ENCODE measurements at regions not wholly inside any gene's neighbourhood (a gene's known extent, or its start where the extent isn't known, plus 50 kb on each side); places are given as distances from the start of the nearest gene placed in this dataset.

- Histone ChIP-seq H3K36me3 (ENCODE audit: control insufficient read depth, insufficient read depth, low read length) (no peaks in the 10 kb centered on the region), H3K9me3 (ENCODE audit: control insufficient read depth in 2 of 2, low read length in 2 of 2) (no peaks in the 10 kb centered on the region), H3K27me3 (ENCODE audit: control insufficient read depth, insufficient read depth, low read length) (no peaks in the 10 kb centered on the region), H3K4me1 (ENCODE audit: control insufficient read depth, insufficient read depth, low read length, poor library complexity, severe bottlenecking) (no peaks in the 10 kb centered on the region), H3K27ac (ENCODE audit: insufficient read depth, low read length, poor library complexity, severe bottlenecking) (no peak overlapping the region), H3K4me3 (ENCODE audit: low read depth, low read length) (no peak overlapping the region)
- H3K4me1 Mint-ChIP-seq = no peaks in the 10 kb centered on the region
- no peaks in the 10 kb centered on the region for H3K27me3 Mint-ChIP-seq
- no peak overlapping the region for H3K4me3 Mint-ChIP-seq
- DNase-seq = no peak
- ATAC-seq (ENCODE audit: low read depth in 2 of 2) = no peak
- H3K27ac Mint-ChIP-seq = no peak overlapping the region
- peaks cover 0 to 4% (median 1%) of the 10 kb centered on the region in 7 donors for H3K9me3 Mint-ChIP-seq
- no peaks in the 10 kb centered on the region for H3K36me3 Mint-ChIP-seq
Observed at GRCh38 chr5:93017849-93018248, 563.2 kb downstream of the NR2F1-AS1 start.

GRCh38 chr5:93017376-93017775 lies 563.6 kb downstream of the NR2F1-AS1 start:
- Mint-ChIP-seq H3K4me1 (no peaks in the 10 kb centered on the region), H3K27me3 (no peaks in the 10 kb centered on the region), H3K27ac (no peak overlapping the region), H3K9me3 (peaks cover 0 to 4% (median 2%) of the 10 kb centered on the region in 7 donors), H3K36me3 (no peaks in the 10 kb centered on the region), H3K4me3 (no peak overlapping the region)
- Histone ChIP-seq H3K27ac (ENCODE audit: insufficient read depth, low read length, poor library complexity, severe bottlenecking) (no peak overlapping the region), H3K27me3 (ENCODE audit: control insufficient read depth, insufficient read depth, low read length) (no peaks in the 10 kb centered on the region), H3K4me1 (ENCODE audit: control insufficient read depth, insufficient read depth, low read length, poor library complexity, severe bottlenecking) (no peaks in the 10 kb centered on the region), H3K9me3 (ENCODE audit: control insufficient read depth in 2 of 2, low read length in 2 of 2) (no peaks in the 10 kb centered on the region), H3K4me3 (ENCODE audit: low read depth, low read length) (no peak overlapping the region), H3K36me3 (ENCODE audit: control insufficient read depth, insufficient read depth, low read length) (no peaks in the 10 kb centered on the region)
- ATAC-seq (ENCODE audit: low read depth in 2 of 2) = no peak
- DNase-seq = no peak

- H3K9me3 ChIP-seq (ENCODE audit: control insufficient read depth in 2 of 2, low read length in 2 of 2) = no peaks in the 10 kb centered on the region
- H3K4me3 ChIP-seq (ENCODE audit: low read depth, low read length) = no peak overlapping the region
- Mint-ChIP-seq H3K27ac (no peak overlapping the region), H3K36me3 (no peaks in the 10 kb centered on the region), H3K9me3 (peaks cover 0 to 11% (median 2%) of the 10 kb centered on the region in 7 donors), H3K4me1 (no peaks in the 10 kb centered on the region), H3K4me3 (no peak overlapping the region), H3K27me3 (no peaks in the 10 kb centered on the region)
- no peak for ATAC-seq (ENCODE audit: low read depth in 2 of 2)
- H3K4me1 ChIP-seq (ENCODE audit: control insufficient read depth, insufficient read depth, low read length, poor library complexity, severe bottlenecking) = no peaks in the 10 kb centered on the region
- H3K27me3 ChIP-seq (ENCODE audit: control insufficient read depth, insufficient read depth, low read length) = no peaks in the 10 kb centered on the region
- DNase-seq = no peak
- H3K27ac ChIP-seq (ENCODE audit: insufficient read depth, low read length, poor library complexity, severe bottlenecking) = no peak overlapping the region
- H3K36me3 ChIP-seq (ENCODE audit: control insufficient read depth, insufficient read depth, low read length) = no peaks in the 10 kb centered on the region
Observed at GRCh38 chr5:93010616-93011015, 570.4 kb downstream of the NR2F1-AS1 start.

DNA sequence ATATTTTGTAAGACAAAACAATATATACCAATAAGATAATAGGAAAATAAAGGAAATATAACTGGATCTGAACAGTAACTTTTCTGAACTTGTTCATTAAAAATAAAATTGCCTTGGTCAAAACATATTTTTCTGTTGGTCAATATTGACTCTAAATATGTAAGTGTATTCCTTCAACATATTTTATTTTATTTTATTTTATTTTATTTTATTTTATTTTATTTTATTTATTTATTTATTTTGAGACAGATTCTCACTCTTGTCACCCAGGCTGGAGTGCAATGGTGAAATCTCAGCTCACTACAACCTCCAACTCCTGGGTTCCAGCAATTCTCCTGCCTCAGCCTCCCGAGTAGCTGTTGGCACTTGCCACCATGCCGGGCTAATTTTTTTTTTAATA lies 571.0 kb downstream of the NR2F1-AS1 start:
- Mint-ChIP-seq H3K4me3 (no peak overlapping the region), H3K27me3 (no peaks in the 10 kb centered on the region), H3K4me1 (no peaks in the 10 kb centered on the region), H3K27ac (no peak overlapping the region), H3K36me3 (no peaks in the 10 kb centered on the region), H3K9me3 (peaks cover 0 to 11% (median 0%) of the 10 kb centered on the region in 7 donors)
- Histone ChIP-seq H3K27me3 (ENCODE audit: control insufficient read depth, insufficient read depth, low read length) (no peaks in the 10 kb centered on the region), H3K36me3 (ENCODE audit: control insufficient read depth, insufficient read depth, low read length) (no peaks in the 10 kb centered on the region), H3K4me1 (ENCODE audit: control insufficient read depth, insufficient read depth, low read length, poor library complexity, severe bottlenecking) (no peaks in the 10 kb centered on the region), H3K4me3 (ENCODE audit: low read depth, low read length) (no peak overlapping the region), H3K9me3 (ENCODE audit: control insufficient read depth in 2 of 2, low read length in 2 of 2) (no peaks in the 10 kb centered on the region), H3K27ac (ENCODE audit: insufficient read depth, low read length, poor library complexity, severe bottlenecking) (no peak overlapping the region)
- ATAC-seq (ENCODE audit: low read depth in 2 of 2) (no peak), DNase-seq (no peak)

DNA sequence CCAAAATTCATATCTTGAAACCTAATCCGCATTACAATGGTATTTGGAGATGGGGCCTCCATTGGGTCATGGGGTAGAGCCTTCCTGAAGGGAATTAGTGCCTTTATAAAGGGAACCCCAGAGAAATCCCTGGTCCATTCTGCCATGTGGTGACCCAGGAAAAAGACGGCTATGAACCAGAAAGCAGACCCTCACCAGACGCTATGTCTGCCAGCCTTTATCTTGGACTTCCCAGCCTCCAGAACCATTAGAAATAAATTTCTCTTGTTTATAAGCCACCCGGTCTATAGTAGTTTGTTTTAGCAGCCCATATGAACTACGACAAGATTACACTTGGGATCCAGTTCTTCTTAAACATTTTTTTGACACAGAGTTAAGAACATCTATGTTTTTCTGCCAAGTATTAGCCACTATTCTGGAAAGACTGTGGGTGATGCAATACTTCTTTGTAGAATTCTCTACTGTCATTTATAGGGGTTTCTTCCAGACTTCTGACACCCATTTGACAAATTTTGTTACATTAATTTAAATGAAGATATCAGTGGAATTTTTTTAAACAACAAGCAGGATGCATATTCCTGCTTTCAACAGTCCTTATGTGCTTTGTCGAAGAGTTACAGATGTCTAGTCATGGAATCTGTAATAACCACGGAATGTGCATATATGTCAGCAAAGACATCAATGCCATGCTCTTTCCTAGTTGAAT lies 572.4 kb downstream of the NR2F1-AS1 start:
- peaks cover 0 to 7% (median 0%) of the 10 kb centered on the region in 7 donors for H3K9me3 Mint-ChIP-seq
- Histone ChIP-seq H3K36me3 (ENCODE audit: control insufficient read depth, insufficient read depth, low read length) (no peaks in the 10 kb centered on the region), H3K4me3 (ENCODE audit: low read depth, low read length) (no peak overlapping the region), H3K4me1 (ENCODE audit: control insufficient read depth, insufficient read depth, low read length, poor library complexity, severe bottlenecking) (no peaks in the 10 kb centered on the region), H3K27me3 (ENCODE audit: control insufficient read depth, insufficient read depth, low read length) (no peaks in the 10 kb centered on the region), H3K9me3 (ENCODE audit: control insufficient read depth in 2 of 2, low read length in 2 of 2) (no peaks in the 10 kb centered on the region), H3K27ac (ENCODE audit: insufficient read depth, low read length, poor library complexity, severe bottlenecking) (no peak overlapping the region)
- no peak overlapping the region for H3K27ac Mint-ChIP-seq
- H3K4me1 Mint-ChIP-seq = no peaks in the 10 kb centered on the region
- DNase-seq = no peak
- no peaks in the 10 kb centered on the region for H3K36me3 Mint-ChIP-seq
- no peaks in the 10 kb centered on the region for H3K27me3 Mint-ChIP-seq
- no peak overlapping the region for H3K4me3 Mint-ChIP-seq
- no peak for ATAC-seq (ENCODE audit: low read depth in 2 of 2)

- no peak overlapping the region for H3K27ac ChIP-seq (ENCODE audit: insufficient read depth, low read length, poor library complexity, severe bottlenecking)
- ATAC-seq (ENCODE audit: low read depth in 2 of 2) (no peak), DNase-seq (no peak)
- Mint-ChIP-seq H3K27ac (no peak overlapping the region), H3K27me3 (no peaks in the 10 kb centered on the region), H3K36me3 (no peaks in the 10 kb centered on the region), H3K4me3 (no peak overlapping the region), H3K9me3 (peaks cover 0 to 7% (median 0%) of the 10 kb centered on the region in 7 donors), H3K4me1 (no peaks in the 10 kb centered on the region)
- no peaks in the 10 kb centered on the region for H3K36me3 ChIP-seq (ENCODE audit: control insufficient read depth, insufficient read depth, low read length)
- H3K27me3 ChIP-seq (ENCODE audit: control insufficient read depth, insufficient read depth, low read length) = no peaks in the 10 kb centered on the region
- no peak overlapping the region for H3K4me3 ChIP-seq (ENCODE audit: low read depth, low read length)
- H3K9me3 ChIP-seq (ENCODE audit: control insufficient read depth in 2 of 2, low read length in 2 of 2) = no peaks in the 10 kb centered on the region
- H3K4me1 ChIP-seq (ENCODE audit: control insufficient read depth, insufficient read depth, low read length, poor library complexity, severe bottlenecking) = no peaks in the 10 kb centered on the region
Observed at GRCh38 chr5:93006915-93007314, 574.1 kb downstream of the NR2F1-AS1 start.

DNA sequence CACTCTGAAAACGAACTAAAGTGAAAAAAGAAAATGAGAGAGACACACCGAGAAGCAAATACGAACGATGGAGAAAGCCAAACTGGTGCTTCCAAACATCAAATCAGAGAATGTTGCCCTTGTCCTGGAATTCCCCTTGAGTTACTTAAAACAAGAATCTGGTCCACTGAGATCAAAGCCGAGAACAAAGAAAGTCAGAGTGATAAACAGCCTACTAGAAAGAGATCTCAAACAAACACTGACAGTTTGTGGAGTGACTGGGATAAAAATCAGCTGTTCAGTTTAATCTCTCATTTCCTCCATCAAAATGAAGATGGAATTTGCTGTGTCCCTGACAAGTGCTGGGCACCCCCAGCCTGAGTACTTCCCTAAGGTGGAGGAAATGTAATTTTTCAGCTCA lies 582.6 kb downstream of the NR2F1-AS1 start:
- no peaks in the 10 kb centered on the region for H3K27me3 Mint-ChIP-seq
- H3K27me3 ChIP-seq (ENCODE audit: control insufficient read depth, insufficient read depth, low read length) = no peaks in the 10 kb centered on the region
- H3K9me3 ChIP-seq (ENCODE audit: control insufficient read depth in 2 of 2, low read length in 2 of 2) = no peaks in the 10 kb centered on the region
- H3K36me3 ChIP-seq (ENCODE audit: control insufficient read depth, insufficient read depth, low read length) = no peaks in the 10 kb centered on the region
- H3K9me3 Mint-ChIP-seq = peaks cover 0 to 8% (median 4%) of the 10 kb centered on the region in 7 donors
- H3K4me1 ChIP-seq (ENCODE audit: control insufficient read depth, insufficient read depth, low read length, poor library complexity, severe bottlenecking) = no peaks in the 10 kb centered on the region
- no peak overlapping the region for H3K4me3 Mint-ChIP-seq
- no peak overlapping the region for H3K27ac Mint-ChIP-seq
- peaks cover 0 to 4% (median 0%) of the 10 kb centered on the region in 4 donors for H3K4me1 Mint-ChIP-seq
- no peak overlapping the region for H3K27ac ChIP-seq (ENCODE audit: insufficient read depth, low read length, poor library complexity, severe bottlenecking)
- no peaks in the 10 kb centered on the region for H3K36me3 Mint-ChIP-seq
- no peak for ATAC-seq (ENCODE audit: low read depth in 2 of 2)
- DNase-seq = no peak
- H3K4me3 ChIP-seq (ENCODE audit: low read depth, low read length) = no peak overlapping the region

DNA sequence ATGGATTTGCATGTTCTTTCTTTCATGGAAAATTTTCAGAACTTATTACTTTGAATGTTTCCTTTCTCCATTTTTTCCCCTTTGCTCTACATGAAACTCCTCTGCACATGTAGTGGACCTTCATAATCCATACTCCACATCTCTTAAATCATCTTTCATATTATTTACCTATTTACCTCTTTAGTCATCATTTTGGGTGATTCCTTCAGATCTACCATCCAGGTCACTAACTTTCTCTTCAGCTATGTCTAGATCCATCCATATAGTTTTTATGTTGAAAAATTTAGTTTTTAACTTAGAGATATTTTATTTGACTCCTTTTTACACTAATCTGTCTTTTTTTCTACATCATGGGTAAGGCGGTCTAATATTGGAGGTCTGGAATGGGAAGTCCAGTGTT lies 586.6 kb downstream of the NR2F1-AS1 start:
- no peaks in the 10 kb centered on the region for H3K9me3 ChIP-seq (ENCODE audit: control insufficient read depth in 2 of 2, low read length in 2 of 2)
- no peaks in the 10 kb centered on the region for H3K36me3 ChIP-seq (ENCODE audit: control insufficient read depth, insufficient read depth, low read length)
- H3K27me3 Mint-ChIP-seq = no peaks in the 10 kb centered on the region
- H3K4me3 ChIP-seq (ENCODE audit: low read depth, low read length) = no peak overlapping the region
- no peaks in the 10 kb centered on the region for H3K36me3 Mint-ChIP-seq
- no peaks in the 10 kb centered on the region for H3K4me1 ChIP-seq (ENCODE audit: control insufficient read depth, insufficient read depth, low read length, poor library complexity, severe bottlenecking)
- no peak overlapping the region for H3K27ac Mint-ChIP-seq
- H3K4me3 Mint-ChIP-seq = no peak overlapping the region
- DNase-seq = no peak
- no peak overlapping the region for H3K27ac ChIP-seq (ENCODE audit: insufficient read depth, low read length, poor library complexity, severe bottlenecking)
- peaks cover 0 to 8% (median 4%) of the 10 kb centered on the region in 7 donors for H3K9me3 Mint-ChIP-seq
- H3K4me1 Mint-ChIP-seq = peaks cover 0 to 5% (median 0%) of the 10 kb centered on the region in 4 donors
- no peaks in the 10 kb centered on the region for H3K27me3 ChIP-seq (ENCODE audit: control insufficient read depth, insufficient read depth, low read length)
- no peak for ATAC-seq (ENCODE audit: low read depth in 2 of 2)

Measured in CD4-positive, CD25-positive, alpha-beta regulatory T cell (primary cell).